Ishikawa (cell line): ENCODE measurements at regions not wholly inside any gene's neighbourhood (a gene's known extent, or its start where the extent isn't known, plus 50 kb on each side); places are given as distances from the start of the nearest gene placed in this dataset.

Source experiments
- EP300 ChIP-seq: IDR thresholded peaks from 2 replicates; pipeline ENCODE4 v1.6.1; 2012; ENCODE audit warnings: borderline replicate concordance
- FOXM1 ChIP-seq: IDR thresholded peaks from 2 replicates; pipeline ENCODE4 v1.6.1; 2012; ENCODE audit warnings: low read depth, borderline replicate concordance
- REST ChIP-seq: IDR thresholded peaks from 2 replicates; pipeline ENCODE4 v1.6.1; 2012; ENCODE audit warnings: low read depth, mild to moderate bottlenecking
- TAF1 ChIP-seq: IDR thresholded peaks from 2 replicates; pipeline ENCODE4 v1.6.1; 2012; ENCODE audit warnings: low read depth, mild to moderate bottlenecking
- TEAD4 ChIP-seq: IDR thresholded peaks from 2 replicates; pipeline ENCODE4 v1.6.1; 2012
- YY1 ChIP-seq: IDR thresholded peaks from 2 replicates; pipeline ENCODE4 v1.6.1; 2012; ENCODE audit warnings: low read depth

- TF ChIP-seq EP300 (no peak), FOXM1 (no peak), TAF1 (no peak), REST (no peak), TEAD4 (no peak), YY1 (no peak)
Observed at GRCh38 chr13:50766695-50767094, 76.8 kb downstream of the DLEU7 start.
